OCI-LY7 (cell line): ENCODE measurements at regions not wholly inside any gene's neighbourhood (a gene's known extent, or its start where the extent isn't known, plus 50 kb on each side); places are given as distances from the start of the nearest gene placed in this dataset.

ENCODE experiments used
- BruUV-seq: library from RNA; stranded (reverse); fragments of 400-500 nt; replicated peaks from 2 replicates; lab custom pipeline; 2021; lab: Mats Ljungman, UMichigan
- CTCF ChIA-PET: fragments of 300-600 bp; sonication (Branson Sonifier 250); formaldehyde crosslinking; loops from one replicate; lab custom pipeline; 2022; ENCODE audit warnings: antibody characterized with exemption; ENCODE audit not compliant: unreplicated experiment; lab: Charles Lee
- POLR2A ChIA-PET: fragments of 300-600 bp; sonication (Branson Sonifier 250); formaldehyde crosslinking; loops from one replicate; lab custom pipeline; 2022; ENCODE audit warnings: antibody characterized with exemption; lab: Charles Lee
- DNase-seq: peaks from one replicate; pipeline ENCODE4 v3.0.0-alpha.2; 2015; ENCODE audit warnings: low spot score
- H2AFZ ChIP-seq: fragments of 200-600 bp; sonication (generic), shearing (Covaris generic); 2 replicates; pipeline ENCODE4 v1.6.1; 2014; ENCODE audit warnings: mild to moderate bottlenecking, antibody characterized with exemption, low read length, moderate library complexity
- H3K27ac ChIP-seq: fragments of 200-600 bp; sonication (generic); 2 replicates; pipeline ENCODE4 v1.5.1; 2014; ENCODE audit warnings: mixed run types, low read depth, mild to moderate bottlenecking, moderate library complexity, low read length, inconsistent platforms; ENCODE audit not compliant: poor library complexity, severe bottlenecking
- H3K36me3 ChIP-seq: fragments of 200-600 bp; sonication (generic); 2 replicates; pipeline ENCODE4 v1.6.1; 2014; ENCODE audit warnings: mild to moderate bottlenecking, antibody characterized with exemption, low read length, moderate library complexity, mixed read lengths; ENCODE audit not compliant: insufficient read depth
- H3K4me1 ChIP-seq: fragments of 200-600 bp; sonication (generic); 2 replicates; pipeline ENCODE4 v1.5.1; 2014; ENCODE audit warnings: mild to moderate bottlenecking, low read length; ENCODE audit not compliant: insufficient read depth, poor library complexity, severe bottlenecking
- H3K4me2 ChIP-seq: fragments of 200-600 bp; sonication (generic); 2 replicates; pipeline ENCODE4 v1.6.1; 2014; ENCODE audit warnings: mild to moderate bottlenecking, low read length
- H3K4me3 ChIP-seq: fragments of 200-600 bp; sonication (generic); 2 replicates; pipeline ENCODE4 v1.5.1; 2014; ENCODE audit warnings: mild to moderate bottlenecking, low read depth, low read length; ENCODE audit not compliant: poor library complexity, severe bottlenecking
- H3K79me2 ChIP-seq: fragments of 200-600 bp; sonication (generic); 2 replicates; pipeline ENCODE4 v1.6.1; 2016; ENCODE audit warnings: low read depth, mild to moderate bottlenecking, low read length, moderate library complexity, mixed read lengths; ENCODE audit not compliant: insufficient read depth
- H3K9me2 ChIP-seq: fragments of 200-600 bp; sonication (generic); 2 replicates; pipeline ENCODE4 v1.6.1; 2016; ENCODE audit warnings: mild to moderate bottlenecking, low read length, mixed read lengths; ENCODE audit not compliant: insufficient read depth
- H3K9me3 ChIP-seq: fragments of 200-600 bp; sonication (generic); 2 replicates; pipeline ENCODE4 v1.6.1; 2014; ENCODE audit warnings: mild to moderate bottlenecking, mixed run types, low read length, mixed read lengths
- H4K20me1 ChIP-seq: fragments of 200-600 bp; sonication (generic); 2 replicates; pipeline ENCODE4 v1.6.1; 2014; ENCODE audit warnings: mild to moderate bottlenecking, antibody characterized with exemption, low read length, moderate library complexity, mixed read lengths; ENCODE audit not compliant: insufficient read depth
- EZH2phosphoT487 ChIP-seq: fragments of 200-600 bp; sonication (generic); IDR thresholded peaks from 2 replicates; pipeline ENCODE4 v1.6.1; 2018; ENCODE audit warnings: low read depth, borderline replicate concordance, mild to moderate bottlenecking, mixed run types, antibody characterized with exemption, low read length, moderate library complexity, mixed read lengths
- intact Hi-C: fragments of 100-400 bp; cut with micrococcal nuclease; formaldehyde crosslinking; loops from one replicate; pipeline ENCODE4 v1.10.0; 2022; ENCODE audit not compliant: unreplicated experiment
- TF ChIP-seq, protein P1 (sequence below): fragments of 200-600 bp; sonication (generic); conservative IDR thresholded peaks from 2 replicates; pipeline ENCODE4 v1.5.1; 2014; ENCODE audit warnings: mild to moderate bottlenecking, antibody characterized with exemption, low read length, moderate library complexity, mixed read lengths

DNA sequence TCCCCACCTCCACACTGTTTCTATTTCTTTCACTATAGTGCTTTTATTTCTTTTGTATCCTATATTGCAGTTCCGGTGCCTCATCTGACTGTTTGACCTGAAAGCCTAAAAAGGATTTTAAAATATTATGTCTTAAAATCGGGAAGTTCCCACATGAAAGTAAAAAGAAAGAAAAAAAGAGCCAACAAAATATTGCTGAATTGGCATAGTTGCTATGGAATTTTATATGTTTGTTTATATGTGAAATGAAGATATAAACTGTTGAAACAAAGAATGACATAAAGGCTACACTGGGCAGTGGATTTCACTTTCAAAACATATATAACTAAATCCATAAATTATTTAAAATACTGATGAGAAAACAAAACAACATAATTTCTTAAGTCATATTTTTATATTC lies 1383.7 kb downstream of the C4orf33 start:
- no peak for TF ChIP-seq EZH2phosphoT487
- TF ChIP-seq, protein P1, sequence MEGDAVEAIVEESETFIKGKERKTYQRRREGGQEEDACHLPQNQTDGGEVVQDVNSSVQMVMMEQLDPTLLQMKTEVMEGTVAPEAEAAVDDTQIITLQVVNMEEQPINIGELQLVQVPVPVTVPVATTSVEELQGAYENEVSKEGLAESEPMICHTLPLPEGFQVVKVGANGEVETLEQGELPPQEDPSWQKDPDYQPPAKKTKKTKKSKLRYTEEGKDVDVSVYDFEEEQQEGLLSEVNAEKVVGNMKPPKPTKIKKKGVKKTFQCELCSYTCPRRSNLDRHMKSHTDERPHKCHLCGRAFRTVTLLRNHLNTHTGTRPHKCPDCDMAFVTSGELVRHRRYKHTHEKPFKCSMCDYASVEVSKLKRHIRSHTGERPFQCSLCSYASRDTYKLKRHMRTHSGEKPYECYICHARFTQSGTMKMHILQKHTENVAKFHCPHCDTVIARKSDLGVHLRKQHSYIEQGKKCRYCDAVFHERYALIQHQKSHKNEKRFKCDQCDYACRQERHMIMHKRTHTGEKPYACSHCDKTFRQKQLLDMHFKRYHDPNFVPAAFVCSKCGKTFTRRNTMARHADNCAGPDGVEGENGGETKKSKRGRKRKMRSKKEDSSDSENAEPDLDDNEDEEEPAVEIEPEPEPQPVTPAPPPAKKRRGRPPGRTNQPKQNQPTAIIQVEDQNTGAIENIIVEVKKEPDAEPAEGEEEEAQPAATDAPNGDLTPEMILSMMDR: no peak
- no peaks in the 10 kb centered on the region for H3K4me1 ChIP-seq
- intact Hi-C loops: no loop called here
- ChIA-PET POLR2A (no interaction called here), CTCF (no interaction called here)
- BruUV-seq: no TSS peak
- H3K27ac ChIP-seq: no peak overlapping the region
- no peaks in the 10 kb centered on the region for H4K20me1 ChIP-seq
- DNase-seq: no peak
- H3K4me2 ChIP-seq: no peak overlapping the region
- no peaks in the 10 kb centered on the region for H3K79me2 ChIP-seq
- H3K36me3 ChIP-seq: no peaks in the 10 kb centered on the region
- H2AFZ ChIP-seq: no peak overlapping the region
- H3K4me3 ChIP-seq: no peak overlapping the region
- no peaks in the 10 kb centered on the region for H3K9me2 ChIP-seq
- 0 out of 2 replicates have a peak, but pooled peaks cover 4% of the 10 kb centered on the region for H3K9me3 ChIP-seq

DNA sequence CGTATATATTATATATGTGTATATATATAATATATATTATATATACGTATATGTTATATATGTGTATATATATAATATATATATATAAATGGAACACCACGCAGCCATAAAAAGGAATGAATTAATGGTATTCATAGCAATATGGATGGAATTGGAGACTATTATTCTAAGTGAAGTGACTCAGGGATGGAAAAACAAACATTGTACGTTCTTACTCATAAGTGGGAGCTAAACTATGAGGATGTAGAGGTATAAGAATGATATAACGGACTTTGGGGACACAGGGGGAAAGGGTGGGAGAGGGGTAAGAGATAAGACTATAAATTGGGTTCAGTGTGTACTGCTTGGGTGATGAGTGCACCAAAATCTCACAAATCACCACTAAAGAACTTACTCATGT lies 1388.9 kb downstream of the C4orf33 start:
- intact Hi-C loops: no loop called here
- DNase-seq: no peak

DNA sequence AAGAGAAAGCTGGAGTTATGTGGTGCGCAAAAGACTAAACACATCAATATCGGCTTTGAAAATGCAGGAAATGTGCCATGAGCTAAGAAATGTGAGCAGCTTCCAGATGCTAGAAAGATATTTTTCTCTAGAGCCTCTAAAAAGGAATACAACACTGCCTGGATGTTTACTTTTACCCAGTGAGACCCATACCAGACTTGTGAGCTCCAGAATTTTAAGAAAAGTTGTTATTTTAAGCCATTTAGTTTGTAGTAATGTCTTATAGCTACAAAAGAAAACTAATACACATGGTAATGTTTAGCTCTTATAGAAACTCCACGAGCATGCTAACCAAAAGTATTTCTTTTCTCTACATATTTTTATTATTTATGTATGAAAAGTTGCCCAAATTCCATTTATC lies 1389.4 kb downstream of the C4orf33 start:
- POLR2A ChIA-PET: interaction anchor here (0.5 to 1.3 kb wide), 5 partner anchors 15 to 817 kb away, joined by 3 to 4 read pairs (median 3); no protein-coding TSS in a partner anchor
- H3K79me2 ChIP-seq: no peaks in the 10 kb centered on the region
- CTCF ChIA-PET: no interaction called here
- no peaks in the 10 kb centered on the region for H4K20me1 ChIP-seq
- no peaks in the 10 kb centered on the region for H3K9me3 ChIP-seq
- no peaks in the 10 kb centered on the region for H3K9me2 ChIP-seq
- TF ChIP-seq, protein P1: no peak
- TF ChIP-seq EZH2phosphoT487: no peak
- H3K4me2 ChIP-seq: no peak overlapping the region
- no peaks in the 10 kb centered on the region for H3K4me1 ChIP-seq
- intact Hi-C loops: no loop called here
- BruUV-seq: no TSS peak
- H3K27ac ChIP-seq: no peak overlapping the region
- no peak overlapping the region for H3K4me3 ChIP-seq
- no peak for DNase-seq
- H3K36me3 ChIP-seq: no peaks in the 10 kb centered on the region
- H2AFZ ChIP-seq: no peak overlapping the region

More for the DNA sequence above, 1388.9 kb downstream of the C4orf33 start:
- CTCF ChIA-PET: no interaction called here
- no peak for TF ChIP-seq EZH2phosphoT487
- TF ChIP-seq, protein P1: no peak
- Histone ChIP-seq H3K9me2 (no peaks in the 10 kb centered on the region), H3K9me3 (no peaks in the 10 kb centered on the region), H3K4me3 (no peak overlapping the region), H2AFZ (no peak overlapping the region), H3K4me2 (no peak overlapping the region), H3K79me2 (no peaks in the 10 kb centered on the region), H4K20me1 (no peaks in the 10 kb centered on the region), H3K27ac (no peak overlapping the region), H3K36me3 (no peaks in the 10 kb centered on the region), H3K4me1 (no peaks in the 10 kb centered on the region)
- POLR2A ChIA-PET: interaction anchor here (0.9 to 1.3 kb wide), 2 partner anchors 16 to 19 kb away, joined by 3 to 4 read pairs; no protein-coding TSS in a partner anchor
- no TSS peak for BruUV-seq
